ENCODE measurements at regions not wholly inside any gene's neighbourhood (a gene's known extent, or its start where the extent isn't known, plus 50 kb on each side); places are given as distances from the start of the nearest gene placed in this dataset.

DNA sequence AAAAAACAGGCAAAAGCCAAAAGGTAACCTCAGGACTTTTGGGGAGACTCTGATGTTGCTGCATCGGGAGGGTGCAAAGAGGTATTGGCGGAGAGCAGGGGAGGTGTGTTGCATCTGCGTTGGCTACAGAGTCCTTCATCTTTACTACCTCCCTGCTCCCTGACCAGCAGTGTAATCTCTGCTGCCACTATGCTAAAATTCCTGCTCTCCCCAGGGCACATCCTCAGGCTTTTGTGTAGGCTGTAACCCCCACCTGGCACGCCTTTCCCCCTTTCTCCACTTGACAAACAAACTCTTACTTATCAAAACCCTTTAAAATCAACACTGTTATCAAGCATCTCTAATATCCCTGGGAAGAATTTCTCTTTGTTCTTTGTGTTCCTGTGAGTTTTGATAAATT, 435.3 kb downstream of the HAPSTR1 start:
- TF ChIP-seq, protein P1, sequence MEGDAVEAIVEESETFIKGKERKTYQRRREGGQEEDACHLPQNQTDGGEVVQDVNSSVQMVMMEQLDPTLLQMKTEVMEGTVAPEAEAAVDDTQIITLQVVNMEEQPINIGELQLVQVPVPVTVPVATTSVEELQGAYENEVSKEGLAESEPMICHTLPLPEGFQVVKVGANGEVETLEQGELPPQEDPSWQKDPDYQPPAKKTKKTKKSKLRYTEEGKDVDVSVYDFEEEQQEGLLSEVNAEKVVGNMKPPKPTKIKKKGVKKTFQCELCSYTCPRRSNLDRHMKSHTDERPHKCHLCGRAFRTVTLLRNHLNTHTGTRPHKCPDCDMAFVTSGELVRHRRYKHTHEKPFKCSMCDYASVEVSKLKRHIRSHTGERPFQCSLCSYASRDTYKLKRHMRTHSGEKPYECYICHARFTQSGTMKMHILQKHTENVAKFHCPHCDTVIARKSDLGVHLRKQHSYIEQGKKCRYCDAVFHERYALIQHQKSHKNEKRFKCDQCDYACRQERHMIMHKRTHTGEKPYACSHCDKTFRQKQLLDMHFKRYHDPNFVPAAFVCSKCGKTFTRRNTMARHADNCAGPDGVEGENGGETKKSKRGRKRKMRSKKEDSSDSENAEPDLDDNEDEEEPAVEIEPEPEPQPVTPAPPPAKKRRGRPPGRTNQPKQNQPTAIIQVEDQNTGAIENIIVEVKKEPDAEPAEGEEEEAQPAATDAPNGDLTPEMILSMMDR (IDR thresholded peaks at IDR 0.05; ENCODE audit: insufficient read depth, low read depth, low read length, missing control alignments) = no peak
- no peak for DNase-seq (ENCODE audit: low read depth)
- no peak overlapping the region for H3K4me3 ChIP-seq (ENCODE audit: low read depth, low read length)

DNA sequence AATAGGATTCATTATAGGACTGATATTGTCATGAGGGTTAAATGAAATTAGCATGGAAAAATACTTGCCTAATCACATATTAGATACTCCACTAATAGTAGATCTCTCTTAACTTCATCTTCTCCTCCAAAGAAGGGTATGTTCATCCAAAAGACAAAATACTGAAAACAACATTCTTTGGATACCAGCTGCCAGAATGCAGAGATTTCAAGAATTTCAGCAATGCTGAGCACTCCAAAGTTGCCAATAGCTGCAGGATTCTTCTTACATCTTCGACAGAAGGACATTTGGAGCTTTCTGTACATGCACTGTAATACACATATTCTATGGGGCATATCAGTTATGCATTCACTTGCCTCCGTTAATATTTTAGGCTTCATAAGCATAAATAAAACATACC, 436.5 kb downstream of the HAPSTR1 start:
- TF ChIP-seq, protein P1 (IDR thresholded peaks at IDR 0.05; ENCODE audit: insufficient read depth, low read depth, low read length, missing control alignments) = no peak
- no peak for DNase-seq (ENCODE audit: low read depth)
- H3K4me3 ChIP-seq (ENCODE audit: low read depth, low read length) = no peak overlapping the region

DNA sequence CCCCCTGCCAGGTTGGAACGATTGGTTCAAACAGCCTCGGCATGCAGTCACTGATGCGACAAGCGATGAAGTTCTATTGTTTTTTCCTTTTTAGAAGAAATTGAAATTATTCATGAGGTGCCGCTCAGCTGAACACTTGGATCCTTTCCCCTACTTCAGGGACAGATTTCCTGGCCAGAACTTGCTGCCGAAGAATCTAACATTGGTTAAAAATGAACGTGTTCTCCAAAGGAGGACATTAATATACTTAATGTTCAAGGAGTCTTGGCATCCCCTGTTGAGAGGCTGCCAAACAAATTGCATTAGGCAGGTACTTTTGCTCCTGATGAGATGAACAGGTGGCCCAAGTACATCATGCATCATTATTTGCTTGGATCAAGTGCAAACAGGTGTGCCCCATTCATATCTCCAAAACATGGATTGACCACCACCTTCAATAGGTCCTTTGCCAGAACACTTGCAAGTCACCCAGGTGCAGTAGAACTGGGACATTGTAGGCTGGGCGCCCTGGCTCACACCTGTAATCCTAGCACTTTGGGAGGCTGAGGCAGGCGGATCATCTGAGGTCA, 437.2 kb downstream of the HAPSTR1 start:
- no peak for DNase-seq (ENCODE audit: low read depth)

DNA sequence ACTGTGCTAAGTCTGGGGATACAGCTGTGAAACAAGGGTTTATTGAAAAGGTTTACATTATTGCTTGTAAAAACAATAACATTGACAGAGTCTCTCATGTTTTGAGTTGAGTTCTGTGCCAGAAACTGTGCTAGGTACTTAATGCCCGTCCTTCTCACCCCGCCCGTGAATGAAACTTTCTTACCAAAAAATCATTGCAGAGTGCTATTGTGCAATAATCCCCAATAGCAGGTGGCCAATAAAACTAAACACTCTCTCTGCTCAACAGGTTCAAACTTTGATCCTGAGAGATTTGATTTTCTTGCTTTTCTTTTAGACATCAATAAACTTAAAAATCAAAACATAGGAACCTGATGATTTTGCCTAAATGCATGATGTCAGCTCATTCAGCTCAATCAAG, 441.6 kb downstream of the HAPSTR1 start:
- no peak for DNase-seq (ENCODE audit: low read depth)
- H3K4me3 ChIP-seq (ENCODE audit: low read depth, low read length) = no peak overlapping the region
- TF ChIP-seq, protein P1 (IDR thresholded peaks at IDR 0.05; ENCODE audit: insufficient read depth, low read depth, low read length, missing control alignments) = no peak

More for the DNA sequence above, 437.2 kb downstream of the HAPSTR1 start:
- TF ChIP-seq, protein P1 (IDR thresholded peaks at IDR 0.05; ENCODE audit: insufficient read depth, low read depth, low read length, missing control alignments) = no peak
- no peak overlapping the region for H3K4me3 ChIP-seq (ENCODE audit: low read depth, low read length)

DNA sequence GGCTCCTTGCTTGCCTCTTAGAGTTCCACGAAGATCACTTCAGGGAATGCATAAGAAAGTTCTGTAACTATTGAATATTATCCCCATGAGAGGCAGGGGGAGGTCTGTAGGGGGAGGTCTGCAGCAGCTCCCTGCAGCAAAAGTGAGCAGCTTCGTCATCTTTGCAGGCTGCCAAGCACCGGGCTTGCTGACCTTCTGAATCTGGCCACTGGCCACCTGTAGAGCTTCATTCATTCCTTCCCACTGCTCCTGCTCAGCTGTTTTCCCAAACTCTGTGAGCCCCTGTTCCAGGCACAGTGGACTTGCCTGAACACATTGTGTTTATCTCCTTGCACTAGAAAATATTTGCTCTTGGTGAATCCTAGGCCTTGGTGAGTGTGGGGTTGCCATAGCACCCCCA, 443.3 kb downstream of the HAPSTR1 start:
- H3K4me3 ChIP-seq (ENCODE audit: low read depth, low read length) = no peak overlapping the region
- TF ChIP-seq, protein P1 (IDR thresholded peaks at IDR 0.05; ENCODE audit: insufficient read depth, low read depth, low read length, missing control alignments) = no peak
- no peak for DNase-seq (ENCODE audit: low read depth)

DNA sequence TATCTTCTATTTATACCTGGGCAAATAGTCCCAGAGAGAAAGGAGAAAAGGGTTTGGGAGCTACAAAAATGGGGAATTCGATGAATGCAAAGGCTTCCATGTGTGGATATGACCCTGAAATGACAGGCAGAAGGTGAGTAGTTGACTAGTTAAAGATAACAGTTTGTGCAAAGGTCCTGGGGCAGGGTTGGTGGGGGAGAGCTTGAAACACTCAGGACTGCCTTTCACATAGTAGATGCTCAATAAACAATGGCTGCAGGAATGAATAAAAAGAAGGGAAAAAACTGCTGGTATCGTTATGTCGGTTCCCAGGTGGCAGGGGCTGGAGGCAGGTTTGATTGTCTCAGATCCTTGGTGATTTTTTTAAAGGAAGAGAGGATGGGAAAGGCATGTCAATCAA, 445.5 kb downstream of the HAPSTR1 start:
- TF ChIP-seq, protein P1 (IDR thresholded peaks at IDR 0.05; ENCODE audit: insufficient read depth, low read depth, low read length, missing control alignments) = no peak
- no peak overlapping the region for H3K4me3 ChIP-seq (ENCODE audit: low read depth, low read length)
- no peak for DNase-seq (ENCODE audit: low read depth)

DNA sequence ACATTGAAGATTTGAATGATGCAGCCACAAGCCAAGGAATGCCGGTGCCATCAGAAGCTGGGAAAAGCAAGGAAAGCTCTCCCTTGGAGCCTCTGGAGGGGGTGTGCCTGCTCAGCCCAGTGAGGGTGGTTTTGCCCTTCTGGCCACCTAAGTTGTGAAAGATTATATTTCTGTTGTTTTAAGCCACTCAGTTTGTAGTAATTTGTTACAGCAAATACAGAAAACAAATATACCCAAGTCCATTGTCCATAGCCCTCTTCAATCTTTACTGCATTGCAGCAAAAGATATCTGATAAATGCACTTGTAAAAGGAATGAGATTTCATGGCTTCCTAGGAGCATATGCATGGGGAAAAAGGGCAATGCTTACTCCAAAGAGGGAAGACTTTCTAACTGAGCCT, 447.9 kb downstream of the HAPSTR1 start:
- DNase-seq (ENCODE audit: low read depth) = no peak
- TF ChIP-seq, protein P1 (IDR thresholded peaks at IDR 0.05; ENCODE audit: insufficient read depth, low read depth, low read length, missing control alignments) = no peak
- H3K4me3 ChIP-seq (ENCODE audit: low read depth, low read length) = no peak overlapping the region
